WTC11 (cell line): ENCODE measurements at regions not wholly inside any gene's neighbourhood (a gene's known extent, or its start where the extent isn't known, plus 50 kb on each side); places are given as distances from the start of the nearest gene placed in this dataset.
A peak's percentile ranks its signal among the peaks of the same experiment; 100 is the strongest.

ENCODE experiments used
- AFF4 ChIP-seq: sonication (generic); formaldehyde crosslinking; IDR thresholded peaks from 2 replicates; pipeline ENCODE4 v1.8.1; 2023; ENCODE audit warnings: mild to moderate bottlenecking, missing genetic modification reagents, borderline replicate concordance
- CBFB ChIP-seq: sonication (generic); formaldehyde crosslinking; IDR thresholded peaks from 2 replicates; pipeline ENCODE4 v1.8.1; 2022; ENCODE audit warnings: mild to moderate bottlenecking, low read depth, missing genetic modification reagents
- CTCF ChIP-seq: fragments of 200-600 bp; IDR thresholded peaks from 2 replicates; pipeline ENCODE4 v1.8.0; 2022; ENCODE audit warnings: antibody characterized with exemption
- E2F1 ChIP-seq: sonication (generic); formaldehyde crosslinking; IDR thresholded peaks from 2 replicates; pipeline ENCODE4 v1.8.0; 2022; ENCODE audit warnings: mild to moderate bottlenecking, missing genetic modification reagents
- E2F4 ChIP-seq: sonication (generic); formaldehyde crosslinking; IDR thresholded peaks from 2 replicates; pipeline ENCODE4 v1.8.1; 2022; ENCODE audit warnings: low read depth, mild to moderate bottlenecking, moderate library complexity, missing genetic modification reagents, borderline replicate concordance
- ETV6 ChIP-seq: sonication (generic); formaldehyde crosslinking; IDR thresholded peaks from 2 replicates; pipeline ENCODE4 v1.8.1; 2022; ENCODE audit warnings: mild to moderate bottlenecking, missing genetic modification reagents
- GABPB1 ChIP-seq: sonication (generic); formaldehyde crosslinking; IDR thresholded peaks from 2 replicates; pipeline ENCODE4 v1.8.1; 2023; ENCODE audit warnings: mild to moderate bottlenecking, missing genetic modification reagents
- HMGA2 ChIP-seq: fragments of 250-450 bp; sonication (Bioruptor Pico); IDR thresholded peaks from 2 replicates; pipeline ENCODE4 v1.4.0; 2021; ENCODE audit warnings: mild to moderate bottlenecking, moderate library complexity
- IRF1 ChIP-seq: sonication (generic); formaldehyde crosslinking; IDR thresholded peaks from 2 replicates; pipeline ENCODE4 v1.8.0; 2023; ENCODE audit warnings: missing genetic modification reagents
- JUN ChIP-seq: sonication (generic); formaldehyde crosslinking; IDR thresholded peaks from 2 replicates; pipeline ENCODE4 v1.8.0; 2023; ENCODE audit warnings: mild to moderate bottlenecking, missing genetic modification reagents
- NR2C2 ChIP-seq: sonication (generic); formaldehyde crosslinking; IDR thresholded peaks from 2 replicates; pipeline ENCODE4 v1.8.0; 2022; ENCODE audit warnings: mild to moderate bottlenecking, missing genetic modification reagents
- OVOL2 ChIP-seq: fragments of 250-450 bp; sonication (Bioruptor Pico); IDR thresholded peaks from 2 replicates; pipeline ENCODE4 v1.9.0; 2021; ENCODE audit warnings: mild to moderate bottlenecking, borderline replicate concordance
- SMAD3 ChIP-seq: sonication (generic); formaldehyde crosslinking; IDR thresholded peaks from 2 replicates; pipeline ENCODE4 v1.8.0; 2022; ENCODE audit warnings: missing genetic modification reagents, mild to moderate bottlenecking, borderline replicate concordance
- ZBTB43 ChIP-seq: sonication (generic); formaldehyde crosslinking; IDR thresholded peaks from 2 replicates; pipeline ENCODE4 v1.8.1; 2023; ENCODE audit warnings: mild to moderate bottlenecking, missing genetic modification reagents
- ZNF219 ChIP-seq: sonication (generic); formaldehyde crosslinking; IDR thresholded peaks from 2 replicates; pipeline ENCODE4 v1.8.0; 2023; ENCODE audit warnings: missing genetic modification reagents, mild to moderate bottlenecking, borderline replicate concordance
- ZNF423 ChIP-seq: fragments of 250-450 bp; sonication (Bioruptor Pico); IDR thresholded peaks from 2 replicates; pipeline ENCODE4 v2.1.2; 2022; ENCODE audit warnings: mild to moderate bottlenecking, moderate library complexity
- ZNF671 ChIP-seq: fragments of 250-450 bp; sonication (Bioruptor Pico); IDR thresholded peaks from 2 replicates; pipeline ENCODE4 v1.8.0; 2021; ENCODE audit warnings: mild to moderate bottlenecking
- TF ChIP-seq, protein P1 (sequence below): fragments of 250-450 bp; sonication (Bioruptor Pico); conservative IDR thresholded peaks from 2 replicates; pipeline ENCODE4 v1.9.0; 2021; ENCODE audit warnings: mild to moderate bottlenecking
- TF ChIP-seq, protein P2 (sequence below): fragments of 250-450 bp; sonication (Bioruptor Pico); IDR thresholded peaks from 2 replicates; pipeline ENCODE4 v1.9.0; 2021; ENCODE audit warnings: mild to moderate bottlenecking
- TF ChIP-seq, protein P3 (sequence below): sonication (generic); formaldehyde crosslinking; IDR thresholded peaks from 2 replicates; pipeline ENCODE4 v1.8.1; 2023; ENCODE audit warnings: mild to moderate bottlenecking, missing genetic modification reagents

DNA sequence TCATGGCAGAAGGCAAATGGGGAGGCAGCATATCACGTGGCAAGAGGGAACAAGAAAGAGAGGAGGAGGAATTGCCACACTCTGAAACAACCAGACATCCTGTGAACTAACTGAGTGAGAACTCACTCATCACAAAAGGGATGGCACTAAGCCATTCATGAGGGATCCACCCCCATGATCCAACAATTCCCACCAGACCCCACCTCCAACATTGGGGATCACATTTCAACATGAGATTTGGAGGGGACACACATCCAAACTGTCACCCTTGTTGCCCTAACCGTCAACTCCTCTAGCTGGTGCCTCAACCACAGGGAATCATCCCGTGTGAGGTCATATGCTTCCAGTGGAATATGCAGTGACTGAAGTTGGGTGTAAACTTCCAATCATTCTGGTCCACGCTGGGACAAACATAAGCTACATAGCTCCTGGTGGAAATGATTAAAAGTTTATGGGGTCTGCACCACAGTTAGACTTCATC lies 62.5 kb downstream of the TEX13C start (continued):
- TF ChIP-seq, protein P1, sequence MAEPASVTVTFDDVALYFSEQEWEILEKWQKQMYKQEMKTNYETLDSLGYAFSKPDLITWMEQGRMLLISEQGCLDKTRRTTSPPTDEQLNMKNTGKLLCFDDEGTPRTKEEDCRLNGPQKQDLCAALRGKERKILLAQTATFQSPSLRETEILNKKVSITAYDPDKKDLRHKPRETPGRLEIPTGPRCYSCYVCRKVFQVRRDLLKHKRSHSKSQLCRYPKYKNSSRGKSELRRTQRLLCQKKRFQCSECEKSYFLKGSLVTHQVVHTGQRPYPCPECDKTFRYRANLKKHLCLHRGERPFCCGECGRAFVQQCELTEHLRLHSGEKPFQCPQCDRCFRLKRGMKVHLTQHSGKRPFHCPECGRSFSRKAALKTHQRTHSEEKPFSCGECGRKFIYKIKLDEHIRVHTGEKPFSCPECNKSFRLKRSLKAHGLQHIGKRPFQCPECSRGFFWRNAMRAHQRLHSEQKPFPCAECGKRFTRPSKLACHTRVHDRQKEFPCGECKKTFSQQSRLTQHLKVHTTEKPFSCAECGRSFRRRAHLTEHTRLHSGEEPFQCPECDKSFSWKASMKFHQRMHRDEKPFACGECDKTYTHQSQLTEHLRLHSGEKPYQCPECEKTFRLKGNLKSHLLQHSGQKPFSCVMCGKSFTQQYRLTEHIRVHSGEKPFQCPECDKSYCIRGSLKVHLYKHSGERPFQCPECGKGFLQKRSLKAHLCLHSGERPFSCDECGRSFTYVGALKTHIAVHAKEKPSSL: peak; percentile 89
- TF ChIP-seq ETV6 (no peak), CBFB (CRISPR knock-in tag) (no peak), ZBTB43 (no peak), ZNF423 (CRISPR knock-in tag) (no peak), HMGA2 (CRISPR knock-in tag) (no peak), SMAD3 (CRISPR knock-in tag) (no peak), ZNF219 (no peak), GABPB1 (CRISPR knock-in tag) (no peak), NR2C2 (CRISPR knock-in tag) (no peak), IRF1 (CRISPR knock-in tag) (no peak), E2F1 (CRISPR knock-in tag) (no peak), OVOL2 (no peak), ZNF671 (CRISPR knock-in tag) (peak; percentile 75; the same call in 1 of the 2 replicates), JUN (CRISPR knock-in tag) (no peak), AFF4 (CRISPR knock-in tag) (no peak), CTCF (no peak), E2F4 (CRISPR knock-in tag) (no peak)
- TF ChIP-seq, protein P2, sequence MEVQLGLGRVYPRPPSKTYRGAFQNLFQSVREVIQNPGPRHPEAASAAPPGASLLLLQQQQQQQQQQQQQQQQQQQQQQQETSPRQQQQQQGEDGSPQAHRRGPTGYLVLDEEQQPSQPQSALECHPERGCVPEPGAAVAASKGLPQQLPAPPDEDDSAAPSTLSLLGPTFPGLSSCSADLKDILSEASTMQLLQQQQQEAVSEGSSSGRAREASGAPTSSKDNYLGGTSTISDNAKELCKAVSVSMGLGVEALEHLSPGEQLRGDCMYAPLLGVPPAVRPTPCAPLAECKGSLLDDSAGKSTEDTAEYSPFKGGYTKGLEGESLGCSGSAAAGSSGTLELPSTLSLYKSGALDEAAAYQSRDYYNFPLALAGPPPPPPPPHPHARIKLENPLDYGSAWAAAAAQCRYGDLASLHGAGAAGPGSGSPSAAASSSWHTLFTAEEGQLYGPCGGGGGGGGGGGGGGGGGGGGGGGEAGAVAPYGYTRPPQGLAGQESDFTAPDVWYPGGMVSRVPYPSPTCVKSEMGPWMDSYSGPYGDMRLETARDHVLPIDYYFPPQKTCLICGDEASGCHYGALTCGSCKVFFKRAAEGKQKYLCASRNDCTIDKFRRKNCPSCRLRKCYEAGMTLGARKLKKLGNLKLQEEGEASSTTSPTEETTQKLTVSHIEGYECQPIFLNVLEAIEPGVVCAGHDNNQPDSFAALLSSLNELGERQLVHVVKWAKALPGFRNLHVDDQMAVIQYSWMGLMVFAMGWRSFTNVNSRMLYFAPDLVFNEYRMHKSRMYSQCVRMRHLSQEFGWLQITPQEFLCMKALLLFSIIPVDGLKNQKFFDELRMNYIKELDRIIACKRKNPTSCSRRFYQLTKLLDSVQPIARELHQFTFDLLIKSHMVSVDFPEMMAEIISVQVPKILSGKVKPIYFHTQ (CRISPR knock-in tag): peak; percentile 90; the same call in 1 of the 2 replicates
- TF ChIP-seq, protein P3, sequence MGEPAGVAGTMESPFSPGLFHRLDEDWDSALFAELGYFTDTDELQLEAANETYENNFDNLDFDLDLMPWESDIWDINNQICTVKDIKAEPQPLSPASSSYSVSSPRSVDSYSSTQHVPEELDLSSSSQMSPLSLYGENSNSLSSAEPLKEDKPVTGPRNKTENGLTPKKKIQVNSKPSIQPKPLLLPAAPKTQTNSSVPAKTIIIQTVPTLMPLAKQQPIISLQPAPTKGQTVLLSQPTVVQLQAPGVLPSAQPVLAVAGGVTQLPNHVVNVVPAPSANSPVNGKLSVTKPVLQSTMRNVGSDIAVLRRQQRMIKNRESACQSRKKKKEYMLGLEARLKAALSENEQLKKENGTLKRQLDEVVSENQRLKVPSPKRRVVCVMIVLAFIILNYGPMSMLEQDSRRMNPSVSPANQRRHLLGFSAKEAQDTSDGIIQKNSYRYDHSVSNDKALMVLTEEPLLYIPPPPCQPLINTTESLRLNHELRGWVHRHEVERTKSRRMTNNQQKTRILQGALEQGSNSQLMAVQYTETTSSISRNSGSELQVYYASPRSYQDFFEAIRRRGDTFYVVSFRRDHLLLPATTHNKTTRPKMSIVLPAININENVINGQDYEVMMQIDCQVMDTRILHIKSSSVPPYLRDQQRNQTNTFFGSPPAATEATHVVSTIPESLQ (CRISPR knock-in tag): no peak
